ENCODE measurements at regions not wholly inside any gene's neighbourhood (a gene's known extent, or its start where the extent isn't known, plus 50 kb on each side); places are given as distances from the start of the nearest gene placed in this dataset.
"Not testable (repeated sequence)": the region's sequence is repeated elsewhere in the genome, so short reads cannot be mapped to it uniquely, and the experiment has no call there.

DNA sequence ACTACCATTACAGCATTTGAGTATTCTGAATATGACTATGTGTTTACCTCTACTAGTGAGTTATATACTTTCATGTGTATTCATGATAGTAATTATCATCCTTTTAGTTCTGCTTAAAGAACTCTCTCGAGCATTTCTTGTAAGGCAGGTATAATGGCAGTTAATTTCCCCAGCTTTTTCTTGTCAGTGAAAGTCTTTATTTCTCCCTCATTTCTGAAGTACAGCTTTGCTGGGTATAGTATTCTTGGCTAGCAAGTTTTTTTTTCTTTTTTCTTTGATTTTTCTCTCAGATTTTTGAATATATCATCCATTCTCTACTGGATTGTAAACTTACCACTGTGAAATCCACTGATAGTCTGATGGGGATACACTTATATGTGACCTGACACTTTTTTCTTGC is 165.9 kb upstream of the ARHGAP5 start:
- no peak for DNase-seq (ENCODE audit: low spot score)

DNA sequence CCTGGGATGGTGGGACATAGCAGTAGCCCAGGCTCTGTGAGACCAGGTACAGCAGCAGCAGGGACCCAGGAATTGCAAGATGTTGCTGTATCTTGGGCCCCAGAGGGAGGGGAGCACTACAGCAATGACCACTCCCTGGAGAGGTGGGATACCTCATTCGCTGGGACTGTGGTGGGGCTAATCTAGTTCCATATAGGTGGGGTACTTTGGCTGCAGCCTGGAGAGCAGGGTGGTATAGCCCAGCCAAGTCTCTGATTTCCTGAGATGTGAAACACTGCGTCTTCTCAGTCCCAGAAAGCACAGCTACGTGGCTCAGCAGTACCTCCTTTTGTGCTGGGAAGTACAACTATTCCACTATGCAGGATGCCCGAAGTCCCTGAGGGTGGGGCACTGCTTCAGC is 163.7 kb upstream of the ARHGAP5 start:
- no peak for DNase-seq (ENCODE audit: low spot score)

DNA sequence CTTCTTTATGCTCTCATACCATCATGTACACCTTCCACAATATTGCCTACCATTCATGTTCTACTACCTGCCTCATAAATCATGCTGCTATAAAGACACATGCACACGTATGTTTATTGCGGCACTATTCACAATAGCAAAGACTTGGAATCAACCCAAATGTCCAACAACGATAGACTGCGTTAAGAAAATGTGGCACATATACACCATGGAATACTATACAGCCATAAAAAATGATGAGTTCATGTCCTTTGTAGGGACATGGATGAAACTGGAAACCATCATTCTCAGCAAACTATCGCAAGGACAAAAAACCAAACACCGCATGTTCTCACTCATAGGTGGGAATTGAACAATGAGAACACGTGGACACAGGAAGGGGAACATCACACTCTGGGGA is 158.8 kb upstream of the ARHGAP5 start:
- DNase-seq (ENCODE audit: low spot score) = not testable (repeated sequence)

DNA sequence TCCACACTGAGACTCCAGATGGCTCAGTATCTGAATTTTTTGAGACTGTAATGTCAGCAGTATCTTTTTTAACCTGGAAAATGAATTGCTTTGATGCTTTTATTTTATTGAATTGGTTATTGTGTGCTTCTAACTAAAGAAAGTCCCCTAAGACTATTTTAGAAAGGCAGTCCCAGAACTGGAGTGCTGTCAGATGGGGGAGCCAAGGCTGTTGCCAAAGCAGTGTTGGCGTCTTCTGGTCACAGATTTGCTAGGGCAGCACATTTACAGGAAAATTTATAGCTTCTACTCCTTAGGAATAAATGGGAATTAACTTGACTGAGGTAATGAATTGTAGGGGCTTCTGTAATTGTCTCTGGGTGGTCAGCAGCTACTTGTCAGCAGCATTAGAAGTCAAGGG is 157.1 kb upstream of the ARHGAP5 start:
- no peak for DNase-seq (ENCODE audit: low spot score)

DNA sequence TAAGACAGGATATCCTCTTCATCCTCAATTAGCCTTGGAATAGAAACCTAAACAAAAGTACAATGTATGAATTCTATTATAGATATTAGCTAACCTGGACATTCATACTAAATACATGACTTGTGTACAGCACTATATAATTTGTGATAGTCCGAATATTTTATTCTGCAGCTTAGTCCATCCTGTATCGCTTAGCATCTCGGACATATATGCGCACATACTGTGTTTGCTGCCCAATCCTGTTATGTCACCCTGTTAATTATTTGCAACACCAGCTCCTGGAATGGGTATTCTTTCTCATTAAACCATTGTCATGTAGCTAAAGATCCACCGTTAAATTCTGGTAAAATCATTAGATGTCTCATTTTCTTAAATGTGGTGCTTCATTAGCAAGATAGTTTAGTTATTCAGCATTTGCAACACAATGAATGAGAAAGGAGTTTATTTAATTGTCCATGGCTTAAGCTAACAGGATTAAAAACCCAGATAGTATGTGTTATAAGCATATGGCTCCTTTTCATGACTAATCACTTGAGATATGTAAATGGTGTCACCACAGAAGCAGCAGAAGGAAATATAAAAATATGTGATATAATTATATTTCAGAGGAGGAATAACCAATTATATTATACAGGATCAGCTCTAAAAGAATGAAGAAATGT is 156.0 kb upstream of the ARHGAP5 start:
- DNase-seq (ENCODE audit: low spot score) = no peak

DNA sequence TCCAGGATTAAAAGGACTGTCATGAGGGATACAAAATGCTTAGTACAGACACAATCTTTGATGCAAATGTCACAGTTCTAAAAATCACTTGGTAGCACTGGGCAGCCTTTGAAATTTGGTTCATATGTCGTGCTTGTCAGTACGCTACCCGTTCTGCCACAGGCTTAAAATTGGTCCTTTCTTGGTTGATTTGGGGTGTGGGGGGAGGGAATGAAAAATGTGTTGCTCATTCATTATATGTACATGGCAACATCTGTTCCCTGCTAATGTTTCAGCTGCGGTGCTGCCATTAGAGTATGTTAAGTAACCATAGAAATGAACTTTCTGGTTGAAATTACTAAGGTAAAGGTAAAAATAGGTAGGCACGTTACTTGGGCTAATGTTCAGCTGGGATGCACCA is 155.4 kb upstream of the ARHGAP5 start:
- no peak for DNase-seq (ENCODE audit: low spot score)

DNA sequence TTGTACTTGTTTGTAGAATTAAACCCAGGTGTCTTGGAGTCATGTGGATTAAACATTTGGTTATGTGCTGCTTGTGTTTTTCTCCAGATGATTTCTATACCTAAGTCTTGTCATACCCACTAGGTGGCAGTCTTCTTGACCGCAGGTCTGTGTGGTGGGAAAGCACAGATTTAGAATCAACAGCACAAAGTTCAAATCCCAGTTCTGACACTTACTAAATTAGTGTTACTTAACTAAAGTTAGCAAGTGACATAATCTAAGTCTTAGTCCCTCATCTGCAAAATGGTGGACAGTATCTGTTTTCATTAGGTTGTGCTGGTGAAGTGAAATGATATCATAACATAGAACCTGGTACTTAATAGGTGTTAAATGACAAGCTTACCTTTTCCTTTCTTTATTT is 151.0 kb upstream of the ARHGAP5 start:
- DNase-seq (ENCODE audit: low spot score) = peak; percentile 38

DNA sequence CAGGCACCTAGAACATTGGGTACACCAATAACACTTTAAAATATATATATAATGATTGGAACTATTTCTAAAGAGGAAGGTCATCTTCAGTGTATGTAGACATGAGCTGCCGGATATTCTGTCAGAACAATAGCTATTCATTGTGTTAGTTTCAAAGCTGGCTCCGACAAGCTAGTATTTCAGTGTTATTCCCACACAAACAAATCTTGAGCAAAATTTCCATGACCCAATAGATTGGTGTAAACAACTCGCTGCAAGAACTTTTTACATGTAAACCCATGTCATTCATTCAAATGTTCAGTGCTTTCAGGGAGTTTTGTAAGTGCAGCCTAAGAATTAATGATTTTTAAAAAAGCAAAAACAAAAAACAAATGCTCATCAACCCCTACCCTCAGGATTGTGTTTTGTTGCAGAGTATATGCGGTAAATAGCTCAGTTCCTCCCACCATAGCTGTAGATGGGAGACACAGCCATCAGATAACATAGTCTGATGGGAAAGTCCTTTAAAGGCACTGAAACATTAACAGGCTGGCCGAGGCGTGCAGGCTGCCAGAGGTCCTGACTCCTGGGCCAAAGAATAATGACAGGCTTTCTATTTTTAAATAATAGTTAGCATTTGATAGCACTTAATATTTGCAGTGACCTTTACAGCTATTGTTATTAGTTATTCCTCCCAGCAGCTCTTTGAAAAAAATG is 150.3 kb upstream of the ARHGAP5 start:
- DNase-seq (ENCODE audit: low spot score) = no peak

DNA sequence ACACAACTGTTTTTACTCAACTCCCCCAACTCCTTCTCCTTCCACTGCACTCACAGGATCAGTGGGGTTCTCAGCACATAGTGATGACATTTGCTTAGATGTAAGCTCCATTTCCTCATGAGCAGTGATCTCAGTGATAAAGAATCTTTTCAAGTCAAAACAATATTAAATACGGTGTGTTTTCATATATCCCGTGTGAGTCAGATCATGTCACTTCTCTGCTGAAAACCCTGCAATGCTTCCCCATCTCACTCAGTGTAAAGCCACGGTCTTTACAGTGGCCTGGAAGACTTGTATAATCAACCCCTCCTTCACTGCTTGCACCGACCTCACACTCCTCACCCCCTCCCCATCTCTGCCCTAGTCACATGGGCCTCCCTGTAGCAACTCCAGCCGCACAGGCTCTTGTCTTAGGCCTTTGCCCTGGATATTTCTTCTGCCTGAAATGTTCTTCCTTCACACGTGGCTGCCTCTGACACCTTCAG is 149.7 kb upstream of the ARHGAP5 start:
- peak; percentile 74 for DNase-seq (ENCODE audit: low spot score)

DNA sequence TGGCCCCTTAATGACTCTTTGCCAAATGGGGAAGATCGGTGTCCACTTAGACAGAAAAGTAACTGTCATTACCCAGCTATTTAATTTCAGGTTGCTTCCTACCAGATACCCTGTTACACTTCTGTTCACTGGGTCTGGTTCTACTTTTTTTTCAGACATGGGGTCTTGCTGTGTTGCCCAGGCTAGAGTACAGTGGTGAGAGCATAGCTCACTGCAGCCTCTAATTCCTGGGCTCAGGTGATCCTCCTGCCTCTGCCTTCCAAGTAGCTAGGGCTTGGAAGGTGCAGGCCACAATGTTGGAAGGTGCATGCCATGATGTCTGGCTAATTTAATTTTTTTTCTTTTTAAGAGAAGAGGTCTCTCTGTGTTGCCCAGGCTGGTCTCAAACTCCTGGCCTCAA is 147.0 kb upstream of the ARHGAP5 start:
- DNase-seq (ENCODE audit: low spot score) = no peak

DNA sequence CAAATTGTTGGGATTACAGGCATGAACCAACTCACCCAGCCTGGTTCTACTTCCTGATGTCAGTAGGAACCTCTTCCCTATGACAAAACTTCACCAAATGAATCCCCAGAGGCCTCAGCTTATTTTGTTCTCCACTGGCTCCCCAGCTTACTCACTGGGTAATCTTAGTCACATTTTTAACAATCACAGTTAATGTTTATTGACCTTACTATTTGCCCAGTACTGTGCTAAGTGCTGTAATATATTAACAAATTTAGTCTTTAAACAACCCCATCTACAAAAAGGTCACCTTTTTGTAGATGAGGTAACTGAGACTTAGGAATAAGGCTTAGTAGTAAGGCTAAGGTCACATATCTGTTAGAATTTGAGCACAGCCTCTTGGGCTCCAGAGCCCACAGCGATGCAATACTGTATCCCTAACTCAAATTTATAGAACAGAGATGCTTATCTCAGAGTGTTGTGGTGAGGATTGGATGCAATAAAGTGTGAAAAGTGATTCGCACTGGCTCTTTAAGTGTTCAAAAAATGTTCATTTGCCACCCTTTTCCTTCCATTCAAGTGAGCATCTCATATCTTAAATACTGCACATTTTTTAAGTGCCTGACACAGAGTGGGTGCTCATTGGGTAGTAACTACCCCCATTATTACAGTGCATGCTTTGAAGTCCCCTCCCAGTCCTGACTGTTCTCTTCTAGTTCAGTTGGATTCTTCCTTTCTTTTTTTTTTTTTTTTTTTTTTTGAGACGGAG is 146.4 kb upstream of the ARHGAP5 start:
- peak; percentile 36 for DNase-seq (ENCODE audit: low spot score)

DNA sequence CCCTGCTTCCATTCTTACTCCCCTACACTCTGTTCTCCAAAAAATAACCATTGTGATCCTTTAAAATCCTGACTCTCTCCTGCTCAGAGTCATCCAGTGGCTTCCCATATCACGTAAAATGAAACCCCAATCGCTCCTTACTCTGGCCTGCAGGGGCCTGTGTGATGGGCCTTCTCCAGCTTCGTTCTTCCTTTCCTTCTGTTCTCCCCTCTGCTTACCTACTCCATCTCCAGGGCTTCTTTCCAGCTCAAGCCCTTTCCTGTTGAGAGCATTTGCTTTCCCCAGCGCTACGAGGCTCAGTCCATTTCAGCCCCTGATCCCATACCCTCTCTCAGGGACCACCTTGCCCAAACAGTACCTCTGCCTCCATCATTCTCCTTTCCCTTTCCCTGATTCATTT is 144.4 kb upstream of the ARHGAP5 start:
- DNase-seq (ENCODE audit: low spot score) = no peak

DNA sequence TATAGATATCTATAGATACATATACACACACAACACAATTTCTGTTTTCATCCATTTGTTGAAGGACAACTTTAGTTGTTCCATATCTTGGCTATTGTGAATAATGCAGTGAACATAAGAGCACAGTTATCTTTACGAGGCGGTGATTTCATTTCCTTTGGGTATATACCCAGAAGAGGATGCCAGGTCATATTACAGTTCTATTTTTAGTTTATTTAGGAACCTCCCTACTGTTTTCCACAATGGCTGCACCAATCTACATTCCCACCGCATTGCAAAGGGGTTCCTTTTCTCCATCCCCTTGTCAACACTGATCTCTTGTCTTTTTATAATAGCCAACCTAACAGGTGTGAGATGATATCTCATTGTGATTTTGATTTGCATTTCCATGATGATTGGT is 143.4 kb upstream of the ARHGAP5 start:
- DNase-seq (ENCODE audit: low spot score) = no peak

DNA sequence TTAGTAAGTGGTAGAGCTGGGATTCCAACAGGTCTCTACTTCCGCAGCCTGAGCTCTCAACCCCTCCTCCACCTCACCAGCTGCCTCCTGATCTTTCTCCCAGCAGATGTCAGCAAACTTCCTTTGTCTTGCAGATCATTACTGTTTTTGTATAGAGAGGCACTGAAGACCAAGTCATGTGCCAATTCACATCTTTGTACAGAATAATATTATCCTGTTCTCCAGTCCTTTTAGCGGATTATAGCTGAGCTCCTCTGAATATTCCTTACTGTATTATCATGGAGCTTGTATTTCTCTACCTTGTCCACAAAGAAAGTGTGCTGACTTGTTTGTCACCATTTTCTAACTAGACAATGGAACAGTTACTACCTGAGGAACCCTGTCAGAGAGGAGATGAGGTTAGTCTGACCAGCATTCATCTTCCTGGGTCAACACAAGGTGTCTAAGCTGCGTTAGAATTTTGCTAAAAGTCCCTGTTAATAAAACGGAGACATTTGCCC is 142.3 kb upstream of the ARHGAP5 start:
- no peak for DNase-seq (ENCODE audit: low spot score)

DNA sequence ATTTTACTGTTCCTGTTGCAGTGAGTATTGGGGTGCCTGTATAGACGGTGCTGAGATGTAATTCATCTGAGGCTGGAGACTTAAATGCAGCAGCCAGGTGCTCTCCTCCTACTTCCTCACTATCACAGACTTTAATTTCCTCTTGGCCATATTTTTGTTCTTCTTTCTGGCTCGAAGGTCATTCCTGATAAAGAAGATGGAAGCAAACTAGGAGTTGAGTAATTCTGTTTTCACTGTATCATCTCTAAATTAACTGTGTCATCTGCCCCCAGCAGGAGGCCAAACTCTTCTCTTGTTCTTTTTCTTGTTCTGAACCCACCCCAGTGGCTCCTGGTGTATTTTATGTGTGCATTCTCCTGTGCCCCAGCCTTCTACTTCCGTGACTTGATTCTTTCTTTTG is 141.7 kb upstream of the ARHGAP5 start:
- no peak for DNase-seq (ENCODE audit: low spot score)

DNA sequence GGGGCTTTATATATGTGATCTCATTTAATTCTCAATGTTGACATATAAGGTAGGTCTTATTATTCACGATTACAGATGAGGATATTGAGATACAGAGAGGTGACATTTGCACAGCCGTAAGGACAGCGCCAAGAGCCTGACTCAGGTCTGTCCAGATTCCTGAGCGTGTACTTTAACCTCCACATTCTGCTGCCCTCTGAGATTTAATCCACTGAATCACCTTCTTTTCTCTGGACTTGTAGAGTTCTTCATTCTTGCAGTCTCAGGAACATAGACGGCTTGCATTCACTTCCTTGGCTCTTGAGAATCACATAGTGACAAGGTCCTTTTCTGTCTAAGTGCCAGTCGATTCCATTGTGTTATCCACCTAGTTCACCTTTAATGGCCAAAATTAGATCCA is 141.0 kb upstream of the ARHGAP5 start:
- no peak for DNase-seq (ENCODE audit: low spot score)

DNA sequence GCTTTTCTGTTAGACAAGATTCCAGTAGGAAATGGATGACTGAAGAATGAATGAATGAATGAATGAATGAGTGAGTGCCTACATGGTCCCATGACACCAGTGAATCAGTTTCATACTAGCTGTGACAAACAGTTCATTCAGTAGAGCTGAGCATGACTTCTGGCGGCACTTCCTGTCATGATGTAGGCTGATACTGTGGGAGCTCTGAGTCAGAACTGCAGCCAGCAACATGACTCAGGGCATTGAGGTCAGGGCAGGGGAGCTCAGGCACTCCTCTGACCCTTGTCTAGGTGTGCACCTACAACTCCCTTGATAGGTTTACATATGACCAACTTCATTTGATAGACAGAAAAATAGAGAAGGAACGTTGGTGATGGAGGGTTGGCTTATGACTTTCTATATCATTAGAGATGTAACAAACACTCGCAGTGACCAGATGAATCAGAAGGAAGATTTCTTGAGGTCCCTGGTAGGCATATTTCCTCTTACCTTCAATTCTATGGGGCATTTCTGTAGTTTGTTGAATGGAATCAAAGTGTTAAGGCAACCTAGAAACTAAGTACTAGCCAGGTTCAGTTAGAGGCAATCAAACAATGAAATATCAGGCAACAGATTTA is 139.3 kb upstream of the ARHGAP5 start:
- DNase-seq (ENCODE audit: low spot score) = peak; percentile 63

DNA sequence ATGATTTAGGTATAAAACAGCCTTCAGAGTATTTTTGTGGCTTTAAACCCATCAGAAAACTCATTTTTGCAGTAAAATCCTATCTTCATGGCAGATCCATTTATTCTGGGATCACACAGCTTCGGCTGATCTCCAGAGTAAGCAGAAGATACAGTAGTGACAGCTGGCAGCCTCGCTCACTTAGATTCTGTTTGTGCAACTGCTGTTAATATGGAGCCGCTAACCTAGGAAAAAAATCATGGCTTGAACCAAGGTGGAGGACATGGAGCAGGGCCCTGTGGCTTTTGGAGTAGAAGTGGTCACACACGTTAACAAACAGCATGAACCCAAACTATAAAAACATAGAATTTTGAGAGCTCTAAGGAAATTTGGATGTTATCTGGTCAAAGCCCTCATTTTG is 137.2 kb upstream of the ARHGAP5 start:
- DNase-seq (ENCODE audit: low spot score) = no peak

DNA sequence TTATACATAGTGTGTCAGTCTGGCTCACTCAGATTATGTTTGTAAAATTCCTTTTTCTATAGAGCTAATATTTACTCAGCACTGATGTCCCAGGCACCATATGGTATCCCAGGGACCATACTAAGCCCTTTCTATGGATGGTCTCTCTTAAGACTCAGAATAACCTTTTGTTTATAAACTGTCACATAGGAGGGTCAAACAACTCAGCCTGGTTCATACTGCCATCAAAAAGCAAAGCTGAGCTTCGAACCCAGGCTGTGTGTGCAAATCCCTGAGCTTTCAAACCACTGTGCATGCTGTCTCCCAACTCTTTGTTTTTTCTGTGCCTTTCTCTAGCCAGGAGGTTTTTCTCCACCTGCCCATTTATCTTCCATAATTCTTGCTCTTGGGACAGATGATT is 135.6 kb upstream of the ARHGAP5 start:
- DNase-seq (ENCODE audit: low spot score) = no peak

DNA sequence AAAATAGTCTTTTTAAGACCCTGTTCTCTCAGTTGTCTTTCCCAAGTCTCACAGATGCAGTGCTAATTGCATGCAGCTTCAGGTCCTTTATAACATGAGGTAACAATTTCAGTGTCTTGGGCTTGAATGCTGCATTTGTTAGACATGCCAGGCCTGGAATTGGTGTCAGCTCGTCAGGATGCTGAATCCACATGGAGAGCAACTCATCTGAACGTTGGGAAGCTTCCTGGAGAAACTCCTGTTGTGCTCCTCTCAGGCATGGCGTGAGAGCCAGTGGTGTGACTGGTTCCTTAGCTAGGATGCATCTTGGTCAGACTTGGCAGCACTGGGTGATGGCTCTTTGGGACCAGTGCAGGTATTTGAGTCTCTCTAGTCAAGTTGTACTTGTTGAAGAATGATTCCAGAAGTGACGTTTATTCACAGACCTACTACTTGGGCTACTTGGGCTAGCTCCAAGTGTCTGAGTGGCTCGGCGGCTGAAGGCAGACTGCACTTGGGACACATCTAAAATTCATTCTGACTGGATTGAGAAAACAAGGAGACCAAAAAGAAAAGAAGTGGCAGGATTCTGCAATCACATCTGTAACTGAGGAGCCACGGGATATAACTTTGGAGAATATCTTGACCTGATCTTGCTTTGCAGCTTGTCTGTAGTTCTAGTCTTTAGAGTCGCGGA is 134.8 kb upstream of the ARHGAP5 start:
- no peak for DNase-seq (ENCODE audit: low spot score)

DNA sequence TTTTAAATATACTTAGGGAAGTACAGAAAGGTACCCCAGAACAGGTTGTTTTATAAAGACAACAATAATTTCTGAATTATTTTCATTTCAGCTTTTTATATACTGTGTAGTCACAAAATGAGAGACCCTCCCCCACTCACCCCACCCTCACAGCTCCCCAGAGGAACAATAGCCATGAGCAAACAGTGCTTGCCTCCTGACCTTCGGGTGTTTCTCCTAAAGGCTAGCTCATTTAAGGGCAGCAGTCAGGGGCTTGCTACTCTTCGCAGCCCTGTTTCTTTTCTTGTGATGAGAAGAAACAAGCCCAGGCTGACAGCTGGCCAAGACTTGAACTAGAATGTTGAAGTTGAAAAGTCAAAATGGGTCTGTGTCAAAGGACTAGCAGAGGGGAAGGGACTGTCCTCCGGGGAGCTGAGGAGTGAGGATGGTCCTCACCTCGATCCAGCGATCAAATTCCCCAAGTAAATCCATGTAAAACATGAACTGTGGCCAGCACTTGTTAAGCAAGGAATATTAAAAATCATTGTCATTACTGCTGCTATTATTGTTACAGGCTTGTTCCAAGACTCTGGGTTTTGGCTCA is 133.8 kb upstream of the ARHGAP5 start:
- DNase-seq (ENCODE audit: low spot score) = no peak

DNA sequence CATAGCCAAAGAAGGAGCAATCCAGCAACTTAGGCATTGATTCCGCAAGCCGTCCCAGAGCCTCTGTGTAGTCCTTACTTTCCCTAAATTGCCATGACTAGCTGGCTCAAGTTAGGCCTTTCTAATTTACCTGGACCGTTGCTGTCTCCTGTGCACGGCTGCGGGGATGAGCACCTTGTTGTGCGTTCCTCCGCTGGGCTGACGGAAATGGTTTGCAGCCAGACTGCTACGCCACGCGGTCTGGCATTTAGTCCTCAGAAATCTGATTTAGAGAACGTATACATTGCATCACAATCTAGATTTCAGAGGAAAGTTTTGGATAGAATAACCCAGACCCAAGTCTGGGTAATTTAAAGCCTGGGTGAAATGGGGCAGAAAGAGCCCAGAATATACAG is 133.2 kb upstream of the ARHGAP5 start:
- no peak for DNase-seq (ENCODE audit: low spot score)

Data from AG08396 (cell line).